IMR-90 (cell line): ENCODE measurements at regions not wholly inside any gene's neighbourhood (a gene's known extent, or its start where the extent isn't known, plus 50 kb on each side); places are given as distances from the start of the nearest gene placed in this dataset.

Experiments used
- ATAC-seq: fragments of 200-7000 bp; cut with Tn5 transposase; 2 replicates; pipeline ENCODE4 v1.9.1; 2020; ENCODE audit warnings: low read depth, mild to moderate bottlenecking, moderate library complexity
- BruUV-seq: library from RNA; stranded (reverse); fragments of 400-500 nt; replicated peaks from 2 replicates; lab custom pipeline; 2021; lab: Mats Ljungman, UMichigan
- CTCF ChIA-PET: fragments of 300-600 bp; formaldehyde crosslinking; extraction: SDS; loops from one replicate; lab custom pipeline; 2021; ENCODE audit warnings: antibody characterized with exemption; lab: Yijun Ruan, JAX
- POLR2A ChIA-PET: fragments of 300-600 bp; sonication (Branson Sonifier 250); formaldehyde crosslinking; loops from one replicate; lab custom pipeline; 2022; ENCODE audit warnings: antibody characterized with exemption; ENCODE audit not compliant: unreplicated experiment; lab: Charles Lee
- DNase-seq: peaks from one replicate; pipeline ENCODE4 v3.0.0; 2013
- H2AFZ ChIP-seq: replicated peaks from 2 replicates; pipeline ENCODE3; 2013; ENCODE audit warnings: low read length, mild to moderate bottlenecking; ENCODE audit not compliant: poor library complexity
- H2AK5ac ChIP-seq: 2 replicates; pipeline ENCODE4 v1.6.1; 2013; ENCODE audit warnings: low read depth, low read length, inconsistent platforms
- H2AK9ac ChIP-seq: replicated peaks from 2 replicates; pipeline ENCODE3; 2013; ENCODE audit warnings: mild to moderate bottlenecking, low read depth, low read length, moderate library complexity; ENCODE audit not compliant: poor library complexity
- H2BK120ac ChIP-seq: 2 replicates; pipeline ENCODE4 v1.6.1; 2013; ENCODE audit warnings: low read depth, low read length, inconsistent platforms
- H2BK15ac ChIP-seq: 3 replicates; pipeline ENCODE4 v1.6.1; 2013; ENCODE audit warnings: low read depth, low read length, inconsistent platforms
- H2BK20ac ChIP-seq: 2 replicates; pipeline ENCODE4 v1.6.1; 2013; ENCODE audit warnings: low read depth, mild to moderate bottlenecking, inconsistent platforms, low read length, moderate library complexity
- H2BK5ac ChIP-seq: 2 replicates; pipeline ENCODE4 v1.6.1; 2013; ENCODE audit warnings: mild to moderate bottlenecking, low read depth, low read length, inconsistent platforms; ENCODE audit not compliant: poor library complexity, severe bottlenecking
- H3K14ac ChIP-seq: replicated peaks from 2 replicates; pipeline ENCODE4 v1.6.1; 2013; ENCODE audit warnings: low read depth, low read length, inconsistent platforms
- H3K18ac ChIP-seq: 2 replicates; pipeline ENCODE4 v1.6.1; 2013; ENCODE audit warnings: low read depth, low read length, control low read depth
- H3K23ac ChIP-seq: 2 replicates; pipeline ENCODE4 v1.6.1; 2013; ENCODE audit warnings: low read depth, low read length, inconsistent platforms
- H3K27ac ChIP-seq: 2 replicates; pipeline ENCODE4 v1.5.1; 2013; ENCODE audit warnings: mild to moderate bottlenecking, control low read depth, low read length; ENCODE audit not compliant: insufficient read depth
- H3K27me3 ChIP-seq: 2 replicates; pipeline ENCODE4 v1.6.1; 2013; ENCODE audit warnings: low read length; ENCODE audit not compliant: control insufficient read depth, insufficient read depth
- H3K36me3 ChIP-seq: 2 replicates; pipeline ENCODE4 v1.6.1; 2013; ENCODE audit warnings: low read length, mixed read lengths; ENCODE audit not compliant: control insufficient read depth, insufficient read depth
- H3K4ac ChIP-seq: 2 replicates; pipeline ENCODE4 v1.6.1; 2013; ENCODE audit warnings: low read depth, low read length, inconsistent platforms
- H3K4me1 ChIP-seq: 2 replicates; pipeline ENCODE4 v1.6.1; 2013; ENCODE audit warnings: low read length, mixed read lengths; ENCODE audit not compliant: control insufficient read depth, insufficient read depth
- H3K4me2 ChIP-seq: 2 replicates; pipeline ENCODE4 v1.6.1; 2013; ENCODE audit warnings: low read depth, mild to moderate bottlenecking, control low read depth, low read length, moderate library complexity
- H3K4me3 ChIP-seq: 2 replicates; pipeline ENCODE4 v1.5.1; 2013; ENCODE audit warnings: low read depth, mild to moderate bottlenecking, control low read depth, low read length, moderate library complexity; ENCODE audit not compliant: insufficient read depth
- H3K56ac ChIP-seq: 2 replicates; pipeline ENCODE4 v1.6.1; 2013; ENCODE audit warnings: low read length, inconsistent platforms; ENCODE audit not compliant: insufficient read depth; ENCODE audit errors: extremely low read depth
- H3K79me1 ChIP-seq, 2 experiments: 2 replicates each; pipeline ENCODE4 v1.6.1; 2013; ENCODE audit warnings: low read length in 2 of 2, inconsistent platforms in 1 of 2, low read depth in 1 of 2
- H3K9ac ChIP-seq: 2 replicates; pipeline ENCODE4 v1.6.1; 2013; ENCODE audit warnings: low read depth, low read length, control low read depth
- H3K9me1 ChIP-seq: 2 replicates; pipeline ENCODE4 v1.6.1; 2013; ENCODE audit warnings: low read length, inconsistent platforms; ENCODE audit not compliant: insufficient read depth
- H3K9me3 ChIP-seq: 2 replicates; pipeline ENCODE4 v1.6.1; 2013; ENCODE audit warnings: low read length; ENCODE audit not compliant: control insufficient read depth, insufficient read depth
- H4K20me1 ChIP-seq: 2 replicates; pipeline ENCODE4 v1.6.1; 2013; ENCODE audit warnings: low read length, inconsistent platforms; ENCODE audit not compliant: insufficient read depth
- H4K5ac ChIP-seq: 2 replicates; pipeline ENCODE4 v1.6.1; 2013; ENCODE audit warnings: mild to moderate bottlenecking, low read depth, low read length, control low read depth
- H4K8ac ChIP-seq, 2 experiments: 2 replicates each; pipeline ENCODE4 v1.6.1; 2013; ENCODE audit warnings: low read depth in 2 of 2, low read length in 2 of 2, control low read depth in 1 of 2, inconsistent platforms in 1 of 2
- H4K91ac ChIP-seq: 2 replicates; pipeline ENCODE4 v1.6.1; 2013; ENCODE audit warnings: low read depth, low read length, inconsistent platforms; ENCODE audit not compliant: insufficient read depth
- CHD1 ChIP-seq: IDR thresholded peaks from 2 replicates; pipeline ENCODE4 v1.6.1; 2012; ENCODE audit warnings: low read depth, low read length, improper control_type of control experiment
- CTCF ChIP-seq: conservative IDR thresholded peaks from 2 replicates; pipeline ENCODE4 v1.5.1; 2012; ENCODE audit warnings: mild to moderate bottlenecking, low read depth, low read length, improper control_type of control experiment
- FOS ChIP-seq: fragments of 150-350 bp; IDR thresholded peaks from 2 replicates; pipeline ENCODE4 v1.6.1; 2016; ENCODE audit warnings: low read depth, low read length
- MAFK ChIP-seq: IDR thresholded peaks from 2 replicates; pipeline ENCODE4 v1.6.1; 2012; ENCODE audit warnings: low read depth, low read length, improper control_type of control experiment
- MXI1 ChIP-seq: IDR thresholded peaks from 2 replicates; pipeline ENCODE4 v1.6.1; 2012; ENCODE audit warnings: low read depth, mild to moderate bottlenecking, low read length, moderate library complexity, borderline replicate concordance
- POLR2A ChIP-seq: IDR thresholded peaks from 2 replicates; pipeline ENCODE4 v1.6.1; 2012; ENCODE audit warnings: mild to moderate bottlenecking, low read depth, low read length
- RAD21 ChIP-seq: IDR thresholded peaks from 2 replicates; pipeline ENCODE4 v1.6.1; 2012; ENCODE audit warnings: low read length, improper control_type of control experiment
- RCOR1 ChIP-seq: IDR thresholded peaks from 2 replicates; pipeline ENCODE4 v1.6.1; 2012; ENCODE audit warnings: mild to moderate bottlenecking, low read length, improper control_type of control experiment; ENCODE audit not compliant: insufficient replicate concordance
- RFX5 ChIP-seq: IDR thresholded peaks from 2 replicates; pipeline ENCODE4 v1.8.0; 2012; ENCODE audit warnings: low read depth, mild to moderate bottlenecking, low read length, moderate library complexity
- SMC3 ChIP-seq: fragments of 150-350 bp; IDR thresholded peaks from 2 replicates; pipeline ENCODE4 v1.6.1; 2016; ENCODE audit warnings: low read depth, mild to moderate bottlenecking, antibody characterized with exemption, low read length, moderate library complexity
- WGBS, 2 experiments: methylation state at CpG; one replicate each; pipeline versions ENCODE4 v1.1.5 to v1.1.7; 2013; ENCODE audit warnings: missing lambda C conversion rate in 2 of 2; ENCODE audit not compliant: insufficient read length in 1 of 2; ENCODE audit errors: extremely low coverage in 2 of 2; 5-methylcytosine and 5-hydroxymethylcytosine counted together
- dilution Hi-C: fragments of 300-500 bp; cut with HindIII; formaldehyde crosslinking; loops from one replicate; pipeline ENCODE4 v1.14.3; 2018; ENCODE audit warnings: low sequenced_read_pairs; ENCODE audit not compliant: unreplicated experiment
- in situ Hi-C: fragments of 300-500 bp; cut with MboI; formaldehyde crosslinking; loops from 3 replicates; pipeline ENCODE4 v1.14.3; 2019; ENCODE audit warnings: low sequenced_read_pairs, inconsistent platforms, mixed read lengths
- intact Hi-C: fragments of 100-400 bp; cut with micrococcal nuclease; formaldehyde crosslinking; loops from 2 replicates; pipeline ENCODE4 v1.10.0; 2022
- TF ChIP-seq, protein P1 (sequence below): fragments of 150-350 bp; IDR thresholded peaks from 2 replicates; pipeline ENCODE4 v1.6.1; 2016; ENCODE audit warnings: low read depth, mild to moderate bottlenecking, low read length, moderate library complexity, borderline replicate concordance

GRCh38 chr6:91031581-91031980 is 444.7 kb upstream of the MAP3K7 start:
- H3K36me3 ChIP-seq, result no peaks in the 10 kb centered on the region
- no peak overlapping the region for H4K91ac ChIP-seq
- H2AK5ac ChIP-seq, result no peak overlapping the region
- intact Hi-C loops, result no loop called here
- no peak overlapping the region for H2AFZ ChIP-seq
- H2BK120ac ChIP-seq, result no peak overlapping the region
- H3K23ac ChIP-seq, result no peak overlapping the region
- H3K4ac ChIP-seq, result no peak overlapping the region
- DNase-seq (no peak), ATAC-seq (no peak)
- no peak overlapping the region for H3K9ac ChIP-seq
- POLR2A ChIA-PET, result interaction anchor here (0.6 kb wide), 1 partner anchor 19 kb away, joined by 3 read pairs; no protein-coding TSS in a partner anchor
- H3K27me3 ChIP-seq, result no peaks in the 10 kb centered on the region
- no peak overlapping the region for H4K8ac ChIP-seq
- H3K18ac ChIP-seq, result no peak overlapping the region
- no peak overlapping the region for H2BK15ac ChIP-seq
- no peak overlapping the region for H3K14ac ChIP-seq
- H2BK20ac ChIP-seq, result no peak overlapping the region
- H3K4me3 ChIP-seq, result no peak overlapping the region
- no peaks in the 10 kb centered on the region for H3K9me3 ChIP-seq
- WGBS, 2 experiments, result 71% methylated on average over 3 of the region's 4 CpGs; no CpG with 5 or more reads in 1 of the 2 experiments
- CTCF ChIA-PET, result no interaction called here
- BruUV-seq, result no TSS peak
- H4K20me1 ChIP-seq, result no peaks in the 10 kb centered on the region
- no peak overlapping the region for H3K4me2 ChIP-seq
- in situ Hi-C loops, result no loop called here
- H3K79me1 ChIP-seq, result no peaks in the 10 kb centered on the region
- H2BK5ac ChIP-seq, result no peak overlapping the region
- H3K56ac ChIP-seq, result no peak overlapping the region
- no peak overlapping the region for H4K5ac ChIP-seq
- H3K9me1 ChIP-seq, result no peaks in the 10 kb centered on the region
- no peak overlapping the region for H2AK9ac ChIP-seq
- H3K4me1 ChIP-seq, result no peaks in the 10 kb centered on the region
- H3K27ac ChIP-seq, result no peak overlapping the region
- dilution Hi-C loops, result no loop called here
- TF ChIP-seq, protein P1, sequence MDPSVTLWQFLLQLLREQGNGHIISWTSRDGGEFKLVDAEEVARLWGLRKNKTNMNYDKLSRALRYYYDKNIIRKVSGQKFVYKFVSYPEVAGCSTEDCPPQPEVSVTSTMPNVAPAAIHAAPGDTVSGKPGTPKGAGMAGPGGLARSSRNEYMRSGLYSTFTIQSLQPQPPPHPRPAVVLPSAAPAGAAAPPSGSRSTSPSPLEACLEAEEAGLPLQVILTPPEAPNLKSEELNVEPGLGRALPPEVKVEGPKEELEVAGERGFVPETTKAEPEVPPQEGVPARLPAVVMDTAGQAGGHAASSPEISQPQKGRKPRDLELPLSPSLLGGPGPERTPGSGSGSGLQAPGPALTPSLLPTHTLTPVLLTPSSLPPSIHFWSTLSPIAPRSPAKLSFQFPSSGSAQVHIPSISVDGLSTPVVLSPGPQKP, result no peak
- TF ChIP-seq MXI1 (no peak), RCOR1 (no peak), FOS (no peak), RAD21 (no peak), POLR2A (no peak), RFX5 (no peak), SMC3 (no peak), CHD1 (no peak), CTCF (no peak), MAFK (no peak)
